Activated CD4-positive, alpha-beta T cell treated with anti-CD3 and anti-CD28 coated beads, Interleukin-2, amount 50 U/mL, for 4 hours (primary cell): ENCODE measurements at regions not wholly inside any gene's neighbourhood (a gene's known extent, or its start where the extent isn't known, plus 50 kb on each side); places are given as distances from the start of the nearest gene placed in this dataset.

Source experiments
- DNase-seq, 2 experiments: peaks; one replicate each; pipeline ENCODE4 v3.0.0-alpha.2; 2020

DNA sequence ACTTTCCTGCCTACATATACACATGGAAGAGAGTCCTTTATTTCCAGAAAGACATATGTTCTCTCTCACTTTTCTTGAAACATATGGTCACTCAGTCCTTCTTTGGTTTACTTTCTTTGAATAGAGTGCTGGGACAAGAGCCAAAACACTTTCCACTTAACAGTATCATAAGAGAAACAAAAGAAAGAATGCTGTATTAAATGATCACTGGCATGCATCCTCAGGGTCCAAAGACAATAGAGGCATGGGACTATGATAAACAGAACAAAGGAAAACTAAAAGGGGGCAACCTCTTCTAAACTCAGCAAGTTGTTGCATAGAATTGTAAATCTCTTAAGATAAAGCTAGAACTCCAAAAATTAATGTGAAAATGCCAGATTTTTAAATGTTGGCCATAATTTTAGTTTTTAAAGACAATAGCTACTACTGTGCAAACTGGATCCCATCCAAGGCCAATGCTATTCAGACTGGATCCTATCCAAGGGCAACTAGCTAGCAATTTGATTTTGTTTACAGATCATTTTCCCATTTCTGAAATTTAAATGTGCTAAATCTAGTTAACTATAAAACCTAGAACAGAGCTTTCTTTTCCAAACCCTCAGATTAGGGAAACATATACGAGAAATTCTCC, 687.5 kb downstream of the SORCS3 start:
- no peak for DNase-seq
